GM18519 (cell line): ENCODE measurements at regions not wholly inside any gene's neighbourhood (a gene's known extent, or its start where the extent isn't known, plus 50 kb on each side); places are given as distances from the start of the nearest gene placed in this dataset.

Experiments used
- ATAC-seq: cut with Tn5 transposase; IDR thresholded peaks from one replicate; pipeline ENCODE4 v1.9.1; 2021; ENCODE audit warnings: mild to moderate bottlenecking, moderate library complexity; ENCODE audit not compliant: unreplicated experiment, low FRiP score

- no peak for ATAC-seq
Measured at GRCh38 chr16:85367485-85367884, 245.6 kb upstream of the GSE1 start.

DNA sequence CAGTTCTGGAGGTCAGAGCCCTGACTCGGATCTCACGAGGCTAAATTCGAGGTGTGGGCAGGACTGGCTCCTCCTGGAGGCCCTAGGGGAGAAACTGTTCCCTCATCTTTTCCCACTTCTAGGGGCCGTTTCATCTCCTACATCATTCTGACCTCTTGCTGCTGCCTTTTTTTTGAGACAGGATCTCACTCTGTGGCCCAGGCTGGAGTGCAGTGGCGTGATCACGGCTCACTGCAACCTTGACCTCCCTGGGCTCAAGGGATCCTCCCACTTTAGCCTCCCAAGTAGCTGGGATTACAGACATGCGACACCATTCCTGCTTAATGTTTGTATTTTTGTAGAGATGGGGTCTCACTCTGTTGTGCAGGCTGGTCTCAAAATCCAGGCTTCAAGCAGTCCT is 244.1 kb upstream of the GSE1 start:
- no peak for ATAC-seq

DNA sequence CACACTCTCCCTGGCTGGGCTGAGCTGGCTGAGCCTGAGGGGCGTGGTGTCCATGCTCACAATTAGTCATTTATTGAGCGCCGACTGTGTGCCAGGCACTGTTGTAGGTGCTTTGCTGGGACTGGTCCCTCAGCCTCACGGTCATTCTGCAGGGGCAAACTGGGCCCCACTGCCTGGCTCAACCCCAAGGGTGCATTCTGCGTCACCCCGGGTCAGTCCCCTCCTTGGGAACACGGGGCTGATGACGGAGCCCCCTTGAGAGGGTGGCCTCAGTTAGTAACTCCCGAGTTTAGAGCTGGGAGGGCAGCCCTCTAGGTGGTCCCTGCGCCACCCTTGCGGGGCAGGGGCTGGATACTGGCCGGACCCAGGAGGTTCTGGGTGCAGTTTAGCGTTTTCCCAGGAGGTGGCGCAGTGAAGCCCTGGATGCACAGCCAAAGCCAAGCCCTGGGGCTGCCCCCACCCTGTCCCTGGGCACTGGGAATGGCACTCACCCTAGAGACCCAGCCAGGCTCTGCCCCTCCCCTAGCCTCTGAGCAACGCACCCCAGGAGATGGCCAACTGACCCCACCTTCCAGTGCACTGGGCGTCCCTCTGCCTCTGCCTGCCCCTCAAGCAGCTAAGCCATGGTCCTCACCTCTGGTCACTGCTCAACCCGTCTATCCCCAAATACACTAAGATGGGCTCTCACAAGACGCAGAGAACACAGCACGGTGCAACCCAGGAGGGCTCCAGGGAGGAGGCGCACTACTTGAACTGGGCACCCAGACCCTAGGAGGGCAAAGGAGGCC is 243.2 kb upstream of the GSE1 start:
- ATAC-seq = no peak

GRCh38 chr16:85370543-85370880 is 242.6 kb upstream of the GSE1 start:
- no peak for ATAC-seq

- no peak for ATAC-seq
Measured at GRCh38 chr16:85370881-85371651, 242.1 kb upstream of the GSE1 start.

- ATAC-seq = no peak
Measured at GRCh38 chr16:85371948-85372347, 241.2 kb upstream of the GSE1 start.

- no peak for ATAC-seq
Measured at GRCh38 chr16:85372627-85373372, 240.3 kb upstream of the GSE1 start.

DNA sequence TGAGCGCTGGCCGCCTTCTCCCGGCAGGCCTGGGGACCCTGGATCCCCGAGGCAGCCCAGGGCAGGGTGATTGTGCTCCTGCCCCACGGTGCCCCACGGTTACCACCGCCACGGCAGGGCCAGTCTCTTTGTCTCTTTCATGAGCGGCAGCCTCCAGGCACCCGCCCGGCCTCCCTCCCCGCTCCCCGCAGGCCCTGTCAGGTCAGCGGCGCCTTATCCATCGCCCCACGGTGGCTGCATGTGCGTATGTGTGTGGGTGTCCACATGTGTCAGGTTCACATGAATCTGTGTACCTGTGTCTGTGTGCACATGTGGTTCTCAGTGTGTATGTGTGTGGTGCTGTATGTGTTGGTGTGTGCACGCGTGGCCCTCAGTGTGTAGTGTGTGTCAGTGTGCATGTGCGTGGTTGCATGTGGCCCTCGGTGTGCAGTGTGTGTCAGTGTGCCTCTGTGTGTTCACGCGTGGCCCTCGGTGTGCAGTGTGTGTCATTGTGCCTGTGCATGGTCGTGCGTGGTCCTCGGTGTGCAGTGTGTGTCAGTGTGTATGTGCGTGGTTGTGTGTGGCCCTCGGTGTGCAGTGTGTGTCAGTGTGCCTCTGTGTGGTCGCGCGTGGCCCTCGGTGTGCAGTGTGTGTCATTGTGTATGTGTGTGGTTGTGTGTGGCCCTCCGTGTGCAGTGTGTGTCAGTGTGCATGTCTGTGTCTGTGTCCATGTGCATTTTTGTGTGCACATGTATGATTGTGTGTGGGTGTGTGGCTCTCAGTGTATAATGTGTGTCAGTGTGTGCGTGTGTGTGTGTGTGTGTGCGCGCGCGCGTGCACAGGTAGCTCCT is 239.2 kb upstream of the GSE1 start:
- ATAC-seq = no peak

GRCh38 chr16:85374571-85374872 is 238.6 kb upstream of the GSE1 start:
- no peak for ATAC-seq

DNA sequence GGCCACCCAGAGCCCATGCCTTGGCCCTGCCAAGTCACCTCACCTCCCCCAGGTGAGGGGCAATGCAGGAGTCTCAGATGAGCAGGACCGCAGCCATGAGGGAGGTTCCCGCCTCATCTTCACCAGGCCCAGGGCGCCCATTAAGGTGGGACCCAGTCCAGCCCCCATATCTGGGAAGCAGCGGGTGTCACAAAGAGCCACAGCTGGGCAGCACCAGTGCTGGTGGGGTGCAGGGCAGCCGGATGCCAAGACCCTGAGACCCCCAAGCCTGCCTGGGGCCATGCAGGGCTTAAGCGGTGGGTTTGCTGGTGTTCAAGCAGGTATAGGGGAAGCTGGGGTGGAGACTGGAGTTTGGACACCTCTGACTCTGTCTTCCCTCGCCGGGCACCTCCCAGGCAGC is 237.8 kb upstream of the GSE1 start:
- no peak for ATAC-seq

- no peak for ATAC-seq
Measured at GRCh38 chr16:85376292-85377095, 236.6 kb upstream of the GSE1 start.

GRCh38 chr16:85377388-85378144 is 235.6 kb upstream of the GSE1 start:
- ATAC-seq = no peak

- no peak for ATAC-seq
Measured at GRCh38 chr16:85378145-85379040, 234.7 kb upstream of the GSE1 start.

- ATAC-seq = no peak
Measured at GRCh38 chr16:85379041-85380001, 233.8 kb upstream of the GSE1 start.

DNA sequence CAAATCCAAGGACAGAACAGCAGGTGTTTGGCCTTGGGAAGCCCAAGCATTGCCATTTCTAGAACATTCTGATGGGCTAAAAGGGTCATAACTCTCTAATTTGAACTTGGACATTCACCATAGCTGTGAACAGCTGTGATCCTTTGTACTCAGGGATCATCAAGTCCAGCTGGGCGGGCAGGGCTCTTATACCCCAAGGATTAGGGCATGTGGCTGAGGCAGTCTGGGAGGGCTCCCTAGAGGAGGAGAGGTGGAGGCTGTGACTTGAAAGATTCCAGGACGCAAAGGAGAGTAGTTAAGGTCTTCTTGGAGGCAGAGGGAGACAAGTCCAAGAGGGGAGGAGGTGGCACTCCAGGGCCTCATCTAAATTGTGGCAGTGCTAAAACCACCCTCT is 233.1 kb upstream of the GSE1 start:
- ATAC-seq = no peak

DNA sequence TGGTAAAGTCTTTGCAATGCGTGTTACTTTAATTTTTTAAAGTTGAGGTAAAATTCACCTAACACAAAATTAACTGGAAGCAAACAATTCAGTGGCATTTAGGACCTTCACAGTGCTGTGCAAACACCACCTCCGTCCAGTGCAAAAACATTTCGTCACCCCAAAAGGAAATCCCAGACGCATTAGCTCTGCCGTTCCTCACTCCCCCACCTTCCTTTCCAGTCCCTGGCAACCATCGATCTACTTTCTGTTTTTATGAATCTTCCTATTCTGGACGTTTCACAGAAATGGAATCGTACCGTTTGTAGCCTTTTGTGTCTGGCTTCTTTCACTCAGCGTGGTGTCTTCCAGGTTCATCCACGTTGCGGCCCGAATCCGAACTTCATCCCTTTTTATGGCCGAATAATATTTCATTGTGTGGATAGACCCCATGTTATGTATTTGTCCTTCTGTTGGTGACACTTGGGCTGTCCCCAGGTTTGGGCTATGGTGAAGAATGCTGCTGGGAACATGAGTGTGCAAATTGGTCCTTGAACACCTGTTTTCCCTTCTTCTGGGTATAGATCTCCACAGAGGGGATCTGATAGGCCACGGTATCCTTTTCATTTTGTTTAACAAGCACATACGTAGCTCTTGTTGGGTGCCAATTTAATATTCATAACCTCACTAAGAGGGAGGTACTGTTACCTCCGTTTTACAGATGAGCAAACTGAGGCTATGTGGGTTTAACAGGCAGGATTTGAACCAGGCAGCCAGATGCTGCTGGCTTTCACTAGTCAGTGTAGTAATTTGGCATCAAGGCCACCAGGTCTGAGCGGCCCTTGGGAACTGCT is 232.0 kb upstream of the GSE1 start:
- ATAC-seq = no peak
